Activated effector memory CD4-positive, alpha-beta T cell treated with Interleukin-2 at 50 U/mL for 16 hours (primary cell): ENCODE measurements at regions not wholly inside any gene's neighbourhood (a gene's known extent, or its start where the extent isn't known, plus 50 kb on each side); places are given as distances from the start of the nearest gene placed in this dataset.
"Not testable (repeated sequence)": the region's sequence is repeated elsewhere in the genome, so short reads cannot be mapped to it uniquely, and the experiment has no call there.

ENCODE experiments used
- DNase-seq: peaks from one replicate; pipeline ENCODE4 v3.0.0-alpha.2; 2020

GRCh38 chr6:26268659-26269402 lies 96.2 kb upstream of the BTN3A2 start:
- no peak for DNase-seq

- no peak for DNase-seq
Observed at GRCh38 chr6:26269531-26270485, 95.2 kb upstream of the BTN3A2 start.

GRCh38 chr6:26270486-26270861 lies 94.5 kb upstream of the BTN3A2 start:
- DNase-seq: no peak

DNA sequence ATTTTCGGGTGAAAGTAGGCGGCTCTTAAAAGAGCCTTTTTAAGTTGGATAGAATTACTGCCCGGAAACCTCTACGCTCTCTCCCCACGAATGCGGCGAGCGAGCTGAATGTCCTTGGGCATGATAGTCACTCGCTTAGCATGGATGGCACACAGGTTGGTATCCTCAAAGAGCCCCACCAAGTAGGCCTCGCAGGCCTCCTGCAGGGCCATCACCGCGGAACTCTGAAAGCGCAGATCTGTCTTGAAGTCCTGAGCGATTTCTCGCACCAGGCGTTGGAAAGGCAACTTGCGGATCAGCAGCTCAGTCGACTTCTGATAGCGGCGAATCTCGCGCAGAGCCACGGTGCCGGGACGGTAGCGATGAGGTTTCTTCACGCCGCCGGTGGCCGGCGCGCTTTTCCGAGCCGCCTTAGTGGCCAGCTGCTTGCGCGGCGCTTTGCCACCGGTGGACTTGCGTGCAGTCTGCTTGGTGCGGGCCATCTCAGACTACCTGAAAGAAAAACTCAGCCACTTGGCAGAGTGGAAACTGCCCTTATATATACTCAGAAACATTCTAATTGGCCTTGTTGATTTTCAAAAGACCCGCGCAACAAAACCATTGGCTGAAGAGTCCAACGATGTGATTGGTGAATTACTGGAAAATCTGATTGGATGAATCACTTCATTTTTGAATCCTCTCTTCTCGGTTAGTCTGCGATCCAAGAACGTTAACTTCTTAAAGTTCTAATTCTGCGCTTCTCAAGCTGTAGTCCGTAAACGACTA lies 93.9 kb upstream of the BTN3A2 start:
- peak; percentile 64 for DNase-seq

GRCh38 chr6:26271668-26272024 lies 93.4 kb upstream of the BTN3A2 start:
- DNase-seq: no peak

- DNase-seq: peak; percentile 47
Observed at GRCh38 chr6:26272171-26272637, 92.8 kb upstream of the BTN3A2 start.

DNA sequence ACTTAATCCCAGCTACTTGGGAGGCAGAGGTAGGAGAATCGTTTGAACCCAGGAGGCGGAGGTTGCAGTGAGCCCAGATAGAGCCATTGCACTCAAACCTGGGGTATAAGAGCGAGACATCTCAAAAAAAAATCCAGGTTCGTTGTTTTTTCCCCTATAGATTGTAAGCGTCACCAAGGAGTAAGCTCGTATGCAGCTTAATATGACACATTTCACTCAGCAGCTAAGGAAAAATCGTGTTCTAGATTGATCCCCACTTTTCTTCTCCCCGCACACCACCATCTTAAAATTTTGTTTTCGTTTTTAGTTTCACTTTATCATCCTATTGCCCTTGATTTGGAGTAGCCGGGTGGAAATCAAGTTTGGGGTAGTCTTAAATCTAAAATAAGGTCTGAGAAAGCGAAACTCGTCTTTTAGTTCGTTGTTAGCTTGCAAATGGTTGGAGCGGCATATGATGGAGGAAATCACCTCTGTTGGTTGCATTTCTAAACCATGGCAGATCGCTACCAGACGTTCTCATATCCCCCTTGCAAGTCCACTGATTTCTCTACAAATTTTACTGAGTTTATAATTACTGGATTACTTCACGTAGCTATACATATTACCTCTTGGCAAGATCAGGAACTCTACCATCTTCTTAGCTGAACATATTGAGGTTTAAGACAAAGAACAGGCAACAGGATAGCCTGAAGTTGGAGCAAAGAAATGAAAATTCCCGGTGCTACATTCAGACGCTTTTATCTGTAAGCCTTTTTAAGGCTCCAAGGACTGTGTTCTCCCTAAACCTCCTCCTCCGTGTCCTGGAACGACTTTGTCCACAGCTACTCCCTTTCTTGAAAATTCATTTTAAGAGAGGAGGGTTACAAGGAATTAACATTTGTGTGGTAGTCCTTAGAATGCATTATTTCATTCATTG lies 91.1 kb upstream of the BTN3A2 start:
- DNase-seq: no peak

DNA sequence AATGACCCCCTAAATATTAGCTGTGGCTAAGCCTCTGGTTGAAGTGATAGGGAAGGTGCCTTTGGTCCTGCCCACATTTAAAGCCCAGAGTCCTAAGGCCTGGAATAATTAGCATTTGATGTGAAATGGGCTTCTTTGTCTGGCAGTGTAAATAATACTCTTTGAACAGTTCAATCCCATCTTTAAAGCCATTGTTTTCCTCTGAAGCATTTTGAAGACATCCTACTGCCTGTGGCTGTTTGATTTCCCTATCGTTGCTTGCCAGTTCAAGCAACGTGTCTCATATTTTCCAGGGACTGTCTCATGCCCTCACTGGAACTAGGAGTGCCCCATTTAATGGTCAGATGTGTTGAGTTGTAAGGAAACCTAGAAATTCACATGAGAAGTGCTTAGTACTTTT lies 89.3 kb upstream of the BTN3A2 start:
- no peak for DNase-seq

DNA sequence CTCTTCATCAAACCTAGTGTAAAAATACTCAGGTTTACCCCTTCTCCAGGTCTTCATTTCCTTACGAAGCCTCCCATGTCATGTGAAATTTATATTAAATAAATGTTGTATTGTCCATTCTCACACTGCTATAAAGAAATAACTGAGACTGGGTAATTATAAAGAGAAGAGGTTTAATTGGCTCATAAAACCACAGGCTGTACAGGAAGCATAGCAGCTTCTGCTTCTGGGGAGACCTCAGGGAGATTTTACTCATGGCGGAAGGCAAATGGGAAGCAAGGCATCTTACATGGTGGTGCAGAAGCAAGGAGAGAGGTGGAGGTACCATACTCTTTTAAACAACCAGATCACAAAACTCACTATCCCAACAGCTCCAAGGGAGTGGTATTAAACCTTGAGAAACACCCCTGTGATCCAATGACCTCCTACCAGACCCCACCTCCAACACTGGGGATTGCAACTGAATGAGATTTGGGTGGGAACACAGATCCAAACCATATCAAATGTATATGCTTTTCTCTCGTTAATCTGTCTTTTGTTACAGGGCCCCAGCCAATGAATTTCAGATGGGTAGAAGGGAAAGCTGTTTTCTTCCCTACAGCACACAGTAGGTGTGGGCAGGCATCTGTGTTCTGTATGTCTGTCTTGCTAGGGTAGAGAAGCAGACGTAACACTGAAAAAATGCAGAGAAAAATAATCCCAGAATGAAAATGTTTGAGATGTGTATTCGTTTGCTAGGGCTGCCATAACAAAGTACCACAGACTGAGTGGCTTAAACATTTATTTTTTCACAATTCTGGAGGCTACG lies 88.0 kb upstream of the BTN3A2 start:
- DNase-seq: no peak

- DNase-seq: no peak
Observed at GRCh38 chr6:26278536-26278935, 86.5 kb upstream of the BTN3A2 start.

DNA sequence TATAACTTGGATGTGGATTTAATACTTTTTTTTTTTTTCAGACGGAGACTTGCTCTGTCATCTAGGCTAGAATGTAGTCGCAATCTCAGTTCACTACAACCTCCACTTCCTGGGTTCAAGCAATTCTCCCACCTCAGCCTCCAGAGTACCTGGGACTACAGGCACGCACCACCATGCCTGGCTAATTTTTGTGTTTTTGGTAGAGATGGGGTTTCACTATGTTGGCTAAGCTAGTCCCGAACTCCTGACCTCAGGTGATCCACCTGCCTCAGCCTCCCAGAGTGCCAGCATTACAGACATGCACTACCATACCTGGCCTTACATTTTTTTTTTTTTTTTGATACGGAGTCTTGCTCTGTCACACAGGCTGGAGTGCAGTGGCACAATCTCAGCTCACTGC lies 85.6 kb upstream of the BTN3A2 start:
- not testable (repeated sequence) for DNase-seq

GRCh38 chr6:26280407-26280806 lies 84.6 kb upstream of the BTN3A2 start:
- no peak for DNase-seq

- peak; percentile 45 for DNase-seq
Observed at GRCh38 chr6:26284537-26285142, 80.4 kb upstream of the BTN3A2 start.

- DNase-seq: peak; percentile 88
Observed at GRCh38 chr6:26285143-26286134, 79.6 kb upstream of the BTN3A2 start.

DNA sequence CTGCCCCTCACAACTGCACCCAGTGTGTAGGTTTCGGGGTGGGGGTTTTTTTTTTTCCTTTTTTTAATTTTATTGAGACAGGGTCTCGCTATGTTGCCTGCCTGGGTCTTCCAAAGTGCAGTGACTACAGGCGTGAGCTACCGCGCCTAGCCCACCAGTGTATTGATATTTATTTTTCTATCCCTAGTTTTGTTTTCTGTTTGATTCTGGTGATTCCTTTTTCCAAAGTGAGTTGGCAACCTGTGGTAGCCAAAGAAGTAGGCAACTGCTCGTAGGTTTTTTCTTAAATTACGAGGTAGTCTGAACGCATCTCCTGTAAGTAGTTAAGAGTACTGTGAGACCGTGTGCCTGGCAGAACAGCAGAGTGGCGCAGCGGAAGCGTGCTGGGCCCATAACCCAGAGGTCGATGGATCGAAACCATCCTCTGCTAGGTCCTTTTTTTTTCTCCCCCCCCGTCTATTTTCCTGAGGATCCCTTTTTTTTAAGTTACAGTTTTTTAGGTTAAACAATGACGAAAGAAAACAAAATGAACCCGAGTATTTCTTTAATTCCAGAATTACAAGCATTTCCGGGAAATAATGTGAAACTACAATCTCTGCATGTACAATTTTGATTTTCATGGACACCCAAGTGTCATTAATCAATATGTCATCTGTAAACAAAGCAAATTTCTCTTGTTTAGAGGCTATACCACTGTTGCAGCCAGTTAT lies 78.7 kb upstream of the BTN3A2 start:
- DNase-seq: peak; percentile 66

GRCh38 chr6:26288155-26288554 lies 76.8 kb upstream of the BTN3A2 start:
- DNase-seq: no peak

DNA sequence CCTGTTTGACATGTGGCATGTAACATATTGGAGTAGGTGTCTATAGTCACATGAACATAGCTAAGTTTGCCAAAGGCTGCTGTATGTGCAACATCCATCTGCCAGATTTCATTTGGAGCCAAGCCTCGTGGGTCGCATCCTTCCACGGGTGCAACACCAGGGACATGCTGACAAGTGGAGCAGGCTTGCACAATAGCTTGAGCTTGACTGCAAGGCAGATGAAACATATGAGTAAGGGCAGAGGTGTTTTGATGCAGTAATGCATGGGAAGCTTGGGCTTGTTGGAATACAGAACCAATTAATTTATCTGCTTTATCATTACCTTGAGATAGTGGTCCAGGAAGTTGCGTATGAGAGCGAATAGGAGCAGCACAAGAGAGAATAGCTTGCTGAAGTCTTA lies 74.1 kb upstream of the BTN3A2 start:
- no peak for DNase-seq

- no peak for DNase-seq
Observed at GRCh38 chr6:26292709-26293108, 72.3 kb upstream of the BTN3A2 start.

DNA sequence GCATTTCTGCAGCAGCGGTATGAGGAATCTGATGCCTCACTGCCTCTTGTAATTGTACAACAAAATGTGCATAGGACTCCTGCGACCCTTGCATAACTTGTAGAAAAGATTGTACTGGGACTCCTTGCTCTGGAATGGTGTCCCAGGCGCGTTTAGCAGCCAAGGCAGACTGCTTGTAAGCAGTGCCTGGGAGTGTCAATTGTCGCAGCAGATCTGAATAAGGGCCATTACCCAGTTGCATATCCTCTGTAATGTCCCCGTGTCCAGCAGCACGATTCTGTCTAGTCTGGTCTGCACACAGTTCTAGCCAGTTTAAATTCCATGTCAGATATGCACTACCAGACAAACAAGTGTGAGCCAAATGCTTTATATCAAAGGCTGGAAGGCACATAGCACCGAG lies 70.7 kb upstream of the BTN3A2 start:
- DNase-seq: no peak
